HG03095 (cell line): ENCODE measurements at regions not wholly inside any gene's neighbourhood (a gene's known extent, or its start where the extent isn't known, plus 50 kb on each side); places are given as distances from the start of the nearest gene placed in this dataset.

Experiments
- ATAC-seq: cut with Tn5 transposase; IDR thresholded peaks from one replicate; pipeline ENCODE4 v1.9.1; 2021; ENCODE audit warnings: moderate library complexity; ENCODE audit not compliant: unreplicated experiment

GRCh38 chr3:182609575-182610156 is 183.6 kb upstream of the ATP11B start:
- no peak for ATAC-seq

- ATAC-seq: no peak
These were observed 181.0 kb upstream of the ATP11B start for GRCh38 chr3:182612332-182612731.

DNA sequence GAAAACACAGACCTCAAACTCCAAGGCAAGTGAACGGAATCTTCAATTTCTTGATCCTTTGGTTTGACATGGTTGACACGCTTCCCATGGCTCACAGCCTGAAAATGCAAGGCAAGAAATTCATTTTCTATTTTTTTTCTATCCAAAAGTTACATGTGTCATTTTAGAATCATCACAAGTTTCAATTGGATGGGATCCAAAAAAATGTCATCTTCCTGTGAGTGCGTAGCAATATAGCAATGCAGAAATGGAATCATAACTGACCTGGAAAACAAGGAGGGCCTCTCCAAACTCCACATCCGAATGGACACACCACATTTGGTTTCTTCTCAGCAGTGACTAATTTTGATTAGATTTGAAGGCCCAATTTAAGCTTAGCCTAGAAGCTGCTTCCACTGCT is 175.8 kb upstream of the ATP11B start:
- no peak for ATAC-seq

GRCh38 chr3:182618085-182618732 is 175.1 kb upstream of the ATP11B start:
- no peak for ATAC-seq

GRCh38 chr3:182618981-182619591 is 174.2 kb upstream of the ATP11B start:
- ATAC-seq: no peak

- ATAC-seq: no peak
These were observed 172.4 kb upstream of the ATP11B start for GRCh38 chr3:182620723-182621434.

GRCh38 chr3:182621435-182622240 is 171.7 kb upstream of the ATP11B start:
- no peak for ATAC-seq

- no peak for ATAC-seq
These were observed 171.1 kb upstream of the ATP11B start for GRCh38 chr3:182622241-182622545.

GRCh38 chr3:182626484-182627467 is 166.5 kb upstream of the ATP11B start:
- no peak for ATAC-seq

DNA sequence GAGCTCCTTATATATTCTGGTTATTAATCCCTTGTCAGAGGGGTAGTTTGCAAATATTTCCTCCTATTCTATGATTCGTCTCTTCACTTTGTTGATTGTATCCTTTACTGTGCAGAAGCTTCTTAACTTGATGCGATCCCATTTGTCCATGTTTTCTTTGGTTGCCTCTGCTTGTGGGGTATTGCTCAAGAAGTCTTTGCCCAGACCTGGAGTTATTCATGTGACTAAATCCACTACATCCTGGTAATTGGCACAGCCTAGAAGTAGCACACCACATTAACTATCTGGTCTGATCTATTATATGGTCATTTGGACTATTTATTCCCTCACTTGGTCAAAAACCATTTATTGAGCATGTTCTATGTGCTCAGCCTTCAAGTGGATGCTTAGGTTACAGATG is 164.8 kb upstream of the ATP11B start:
- no peak for ATAC-seq

GRCh38 chr3:182629521-182629920 is 163.8 kb upstream of the ATP11B start:
- no peak for ATAC-seq

DNA sequence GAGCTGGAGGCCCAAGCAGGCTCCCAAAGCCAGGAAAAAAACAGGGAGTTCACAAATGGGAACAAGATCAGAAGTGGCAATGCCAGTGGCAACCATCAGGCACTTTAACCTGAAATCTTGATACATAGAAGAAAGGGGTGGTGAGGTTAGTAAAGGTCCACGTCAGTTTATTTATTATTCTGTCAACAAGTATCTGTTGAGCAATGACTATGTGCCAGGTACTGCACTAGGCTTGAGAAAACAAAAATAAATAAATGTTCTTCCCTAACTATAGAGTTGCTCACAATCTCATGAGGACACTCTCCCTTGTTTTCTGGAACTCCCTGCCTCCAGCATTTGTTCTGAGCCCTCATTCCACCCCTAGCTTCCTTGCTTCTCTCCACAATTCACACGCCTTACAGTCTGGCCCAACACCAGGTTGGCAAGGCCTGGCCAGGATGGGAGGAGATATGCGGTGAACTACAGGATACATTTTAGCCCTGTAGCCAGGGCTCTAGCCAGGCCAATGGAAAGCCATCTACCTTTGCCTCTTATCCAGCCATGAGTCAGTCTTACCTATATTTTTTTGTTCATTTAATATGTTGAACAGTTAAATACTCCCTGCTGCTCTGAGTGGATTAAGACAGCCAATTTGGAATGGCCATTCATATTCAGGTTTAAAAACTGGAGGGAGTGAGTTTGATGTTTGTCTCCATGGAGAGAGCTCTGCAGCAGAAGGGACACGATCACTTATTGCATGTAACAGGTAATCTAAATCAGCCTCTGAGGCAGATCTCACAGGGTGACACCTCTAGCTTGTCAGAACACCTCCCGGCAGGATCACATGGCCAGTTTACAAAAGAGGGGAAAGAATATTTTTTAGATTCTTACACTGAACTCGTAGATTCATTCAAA is 161.9 kb upstream of the ATP11B start:
- ATAC-seq: no peak

GRCh38 chr3:182632077-182632393 is 161.3 kb upstream of the ATP11B start:
- no peak for ATAC-seq

DNA sequence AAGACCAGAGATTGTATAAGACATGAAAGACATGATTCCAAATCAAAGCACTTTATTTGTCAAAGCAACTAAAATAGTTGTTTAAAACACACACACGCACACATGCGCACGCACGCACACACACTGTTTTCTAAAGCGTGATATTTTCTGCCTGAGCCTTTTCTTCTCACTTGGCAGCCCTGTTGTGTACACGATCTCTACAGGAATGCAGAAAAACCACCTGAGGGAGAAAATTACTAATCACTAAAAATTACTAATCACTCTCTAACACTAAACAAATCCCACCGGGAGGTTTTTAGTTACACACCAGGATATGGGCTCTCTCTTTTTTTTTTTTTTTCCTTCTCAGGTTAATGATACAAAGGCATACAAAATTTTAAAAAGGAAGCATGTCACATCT is 160.1 kb upstream of the ATP11B start:
- ATAC-seq: no peak

DNA sequence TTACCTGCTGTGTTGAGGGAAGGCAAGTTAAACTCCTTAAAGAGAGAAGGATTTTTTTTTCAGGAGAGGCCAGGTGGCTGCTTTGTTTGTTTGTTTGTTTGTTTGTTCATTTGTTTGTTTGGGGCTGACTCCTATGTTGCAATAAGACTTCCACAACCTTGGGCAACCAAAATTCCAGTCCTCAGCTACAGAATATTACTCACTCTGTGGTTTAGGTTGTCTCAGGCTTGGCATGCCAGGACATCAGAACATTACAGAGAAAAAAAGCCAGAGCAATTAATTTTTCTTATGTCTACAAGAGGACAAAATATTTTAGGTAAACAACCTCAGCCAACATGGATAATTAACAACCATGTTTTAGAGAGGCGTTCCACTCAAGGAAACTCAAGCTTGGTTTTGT is 156.7 kb upstream of the ATP11B start:
- no peak for ATAC-seq

GRCh38 chr3:182637350-182638110 is 155.8 kb upstream of the ATP11B start:
- ATAC-seq: no peak

GRCh38 chr3:182644013-182644412 is 149.3 kb upstream of the ATP11B start:
- ATAC-seq: no peak

DNA sequence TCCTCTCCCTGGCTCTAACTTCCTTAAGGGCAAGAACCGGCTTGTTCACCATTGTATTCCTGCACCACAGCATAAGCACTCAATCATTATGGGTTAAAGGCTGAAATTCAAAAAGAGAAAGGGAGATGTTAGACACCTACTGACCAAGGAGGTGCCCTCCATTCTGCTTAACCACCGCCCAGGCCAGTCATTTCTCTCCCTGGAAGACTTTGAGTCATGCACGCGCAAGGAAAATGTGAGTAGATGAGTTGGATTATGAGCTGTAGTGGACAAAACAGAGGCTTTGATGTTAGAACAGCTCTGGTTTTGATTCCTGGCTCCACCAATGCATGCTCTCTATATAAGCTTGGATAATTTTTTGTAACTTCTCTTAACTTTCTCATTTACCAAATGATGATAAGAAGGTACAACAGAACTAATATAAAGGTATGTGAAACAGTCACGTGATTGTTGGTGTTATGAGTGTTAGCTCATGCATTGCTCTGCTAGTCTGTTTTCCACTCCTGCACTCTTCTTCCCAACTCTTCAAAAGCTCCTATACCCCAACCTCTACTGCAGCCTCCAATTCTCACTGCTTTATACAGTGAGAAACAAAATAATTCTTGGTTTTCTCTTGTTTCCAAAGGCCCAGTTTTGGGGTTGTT is 148.4 kb upstream of the ATP11B start:
- no peak for ATAC-seq
